ENCODE measurements at regions not wholly inside any gene's neighbourhood (a gene's known extent, or its start where the extent isn't known, plus 50 kb on each side); places are given as distances from the start of the nearest gene placed in this dataset.

- no peak for DNase-seq
- peaks cover 10% of the 10 kb centered on the region for H3K4me1 ChIP-seq
- H3K27ac ChIP-seq = no peak overlapping the region
- TF ChIP-seq POLR2A (IDR thresholded peaks at IDR 0.05) (no peak), CTCF (IDR thresholded peaks at IDR 0.05) (no peak)
- no peaks in the 10 kb centered on the region for H3K9me3 ChIP-seq
- H3K27me3 ChIP-seq = no peaks in the 10 kb centered on the region
- intact Hi-C loops (cut with DNase I; ENCODE audit: low total_unique reads) = no loop called here
- WGBS, 2 donors = 95 to 98% methylated on average over 3 of the region's 3 CpGs
- H3K4me3 ChIP-seq = no peak overlapping the region
- H3K36me3 ChIP-seq (ENCODE audit: low read depth, missing control alignments) = no peaks in the 10 kb centered on the region
These were observed 119.6 kb downstream of the MTX2 start for GRCh38 chr2:176388861-176389260.

DNA sequence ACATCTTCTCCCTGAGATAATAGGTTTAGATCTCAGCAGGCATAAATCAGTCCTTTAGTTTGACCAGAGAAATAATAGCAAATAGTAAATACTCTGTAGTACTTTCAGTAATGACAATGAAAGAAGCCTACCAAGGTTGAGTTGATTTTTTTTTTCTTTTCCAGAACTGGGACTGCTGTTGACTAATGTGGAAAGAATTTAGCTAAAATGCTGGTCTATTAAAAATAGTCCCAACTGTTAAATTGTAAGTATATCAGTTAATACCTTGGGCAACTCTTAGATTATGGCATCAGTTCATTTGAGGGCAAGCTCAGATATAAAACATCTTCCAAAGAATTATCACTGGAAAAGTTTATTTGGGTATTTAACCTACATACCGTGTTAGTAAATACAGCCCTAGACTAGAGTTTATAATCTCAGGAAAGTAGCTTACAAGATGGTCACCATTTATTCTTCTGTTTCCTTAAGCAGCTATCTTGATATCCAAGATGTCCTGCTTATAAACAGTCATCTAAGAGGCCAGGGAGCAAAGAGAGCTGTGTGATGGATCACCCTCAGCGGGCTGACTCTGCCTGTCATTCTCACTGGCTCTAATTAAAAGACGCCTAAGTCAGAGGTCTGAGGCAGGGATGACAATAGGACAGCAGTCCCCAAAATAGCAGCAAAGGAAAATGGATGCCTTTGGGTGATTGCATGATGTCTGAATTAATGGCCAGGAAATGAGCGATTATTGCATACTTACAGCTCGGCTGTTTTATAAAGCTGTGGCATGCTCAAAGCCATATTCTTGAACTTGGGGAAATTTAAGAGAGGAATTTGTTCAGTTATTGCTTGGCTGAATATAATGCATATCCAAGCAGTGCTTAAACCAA is 121.3 kb downstream of the MTX2 start:
- no peaks in the 10 kb centered on the region for H3K36me3 ChIP-seq (ENCODE audit: low read depth, missing control alignments)
- no peaks in the 10 kb centered on the region for H3K9me3 ChIP-seq
- no peaks in the 10 kb centered on the region for H3K27me3 ChIP-seq
- no peak for DNase-seq
- peaks cover 10% of the 10 kb centered on the region for H3K4me1 ChIP-seq
- TF ChIP-seq POLR2A (IDR thresholded peaks at IDR 0.05) = no peak
- TF ChIP-seq CTCF (IDR thresholded peaks at IDR 0.05) = no peak
- intact Hi-C loops (cut with DNase I; ENCODE audit: low total_unique reads) = no loop called here
- no peak overlapping the region for H3K27ac ChIP-seq
- no peak overlapping the region for H3K4me3 ChIP-seq
- WGBS, 2 donors = 68 to 81% methylated on average over 5 of the region's 5 CpGs

DNA sequence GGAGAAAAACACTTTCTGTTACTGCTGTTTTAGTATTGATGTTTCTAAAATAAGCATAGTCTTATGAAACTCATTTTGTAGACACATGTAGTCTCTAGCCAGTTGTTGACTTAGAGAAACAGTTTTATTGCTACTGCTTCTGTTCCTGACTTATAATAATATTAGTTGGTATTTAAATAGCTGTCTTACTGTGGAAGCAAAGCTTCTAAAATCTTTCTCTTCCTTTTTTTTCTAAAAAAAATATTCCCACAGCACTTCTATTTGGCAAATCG is 121.8 kb downstream of the MTX2 start:
- intact Hi-C loops (cut with DNase I; ENCODE audit: low total_unique reads) = no loop called here
- TF ChIP-seq CTCF (IDR thresholded peaks at IDR 0.05) = no peak
- TF ChIP-seq POLR2A (IDR thresholded peaks at IDR 0.05) = no peak
- no peak for DNase-seq
- WGBS, 2 donors = 68 to 79% methylated on average over 1 of the region's 1 CpG
- H3K36me3 ChIP-seq (ENCODE audit: low read depth, missing control alignments) = no peaks in the 10 kb centered on the region
- peaks cover 10% of the 10 kb centered on the region for H3K4me1 ChIP-seq
- H3K4me3 ChIP-seq = no peak overlapping the region
- no peaks in the 10 kb centered on the region for H3K9me3 ChIP-seq
- no peak overlapping the region for H3K27ac ChIP-seq
- H3K27me3 ChIP-seq = no peaks in the 10 kb centered on the region

DNA sequence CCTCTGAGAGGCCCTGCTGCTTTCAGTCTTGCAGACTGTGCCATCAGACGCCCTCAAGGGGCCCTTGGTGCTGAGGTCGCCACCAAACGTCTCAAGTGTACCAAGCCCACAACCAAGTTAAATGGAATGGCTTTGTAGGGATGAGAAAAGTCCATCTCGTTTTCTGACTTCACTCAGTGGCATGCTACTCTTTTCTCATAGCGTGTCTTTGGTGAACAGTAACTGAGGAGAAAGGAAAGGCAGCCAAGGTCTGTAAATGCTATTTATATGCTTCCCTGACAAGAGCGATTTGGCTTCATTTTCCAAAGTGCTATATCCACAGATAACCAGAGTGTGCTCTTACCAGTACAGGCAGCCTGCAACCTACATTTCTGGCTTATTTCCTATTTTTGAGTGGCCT is 123.0 kb downstream of the MTX2 start:
- no peaks in the 10 kb centered on the region for H3K36me3 ChIP-seq (ENCODE audit: low read depth, missing control alignments)
- H3K9me3 ChIP-seq = no peaks in the 10 kb centered on the region
- H3K27me3 ChIP-seq = no peaks in the 10 kb centered on the region
- intact Hi-C loops (cut with DNase I; ENCODE audit: low total_unique reads) = no loop called here
- no peak for DNase-seq
- TF ChIP-seq POLR2A (IDR thresholded peaks at IDR 0.05) (no peak), CTCF (IDR thresholded peaks at IDR 0.05) (no peak)
- H3K4me3 ChIP-seq = no peak overlapping the region
- 54% methylated on average over 6 of the region's 6 CpGs for whole genome bisulfite sequencing, 2 donors
- no peak overlapping the region for H3K27ac ChIP-seq
- H3K4me1 ChIP-seq = peaks cover 10% of the 10 kb centered on the region
